GM12874 (cell line): ENCODE measurements at regions not wholly inside any gene's neighbourhood (a gene's known extent, or its start where the extent isn't known, plus 50 kb on each side); places are given as distances from the start of the nearest gene placed in this dataset.

Source experiments
- CTCF ChIP-seq: IDR thresholded peaks from 2 replicates; pipeline ENCODE4 v1.5.1; 2011; ENCODE audit warnings: low read depth, mild to moderate bottlenecking, control low read depth, low read length, moderate library complexity; ENCODE audit not compliant: insufficient read depth

- no peak for TF ChIP-seq CTCF
Measured at GRCh38 chr10:58140691-58141347, 126.9 kb downstream of the IPMK start.

- TF ChIP-seq CTCF: no peak
Measured at GRCh38 chr10:58140054-58140453, 127.6 kb downstream of the IPMK start.

- TF ChIP-seq CTCF: no peak
Measured at GRCh38 chr10:58137813-58138212, 129.9 kb downstream of the IPMK start.

- no peak for TF ChIP-seq CTCF
Measured at GRCh38 chr10:58115218-58116050, 152.3 kb downstream of the IPMK start.

- TF ChIP-seq CTCF: no peak
Measured at GRCh38 chr10:58109731-58110130, 158.0 kb downstream of the IPMK start.

GRCh38 chr10:58107506-58107905 is 160.2 kb downstream of the IPMK start:
- no peak for TF ChIP-seq CTCF

- TF ChIP-seq CTCF: no peak
Measured at GRCh38 chr10:58106211-58107035, 161.3 kb downstream of the IPMK start.
